ENCODE measurements at regions not wholly inside any gene's neighbourhood (a gene's known extent, or its start where the extent isn't known, plus 50 kb on each side); places are given as distances from the start of the nearest gene placed in this dataset.

DNA sequence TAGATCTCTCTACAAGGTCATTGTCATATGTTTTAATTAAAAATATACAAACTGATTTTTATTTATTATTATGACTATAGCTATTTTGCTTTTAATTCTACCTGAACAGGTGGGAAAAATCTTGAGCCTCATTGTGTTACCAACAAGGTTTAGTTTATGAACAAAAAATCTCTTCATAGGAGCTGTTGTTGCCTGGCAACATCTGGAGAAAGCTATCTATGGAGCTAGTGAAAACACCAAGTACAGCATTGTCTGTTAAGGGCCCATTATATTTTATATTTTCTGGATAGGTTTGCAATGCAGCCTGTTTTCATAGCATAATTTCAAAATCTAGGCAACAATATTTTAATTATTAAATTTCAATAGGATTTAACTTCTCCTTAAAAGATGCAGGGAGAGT lies 383.0 kb upstream of the TMEFF2 start:
- H3K4me1 ChIP-seq (ENCODE audit: control insufficient read depth in 2 of 2, insufficient read depth in 2 of 2, low read length in 2 of 2): no peaks in the 10 kb centered on the region
- H3K27me3 ChIP-seq (replicated peaks in 1 of 4; ENCODE audit: control extremely low read depth in 1 of 4, control insufficient read depth in 3 of 4, insufficient read depth in 4 of 4, low read length in 3 of 4): no peaks in the 10 kb centered on the region
- Mint-ChIP-seq H3K4me3 (no peak overlapping the region), H3K4me1 (no peaks in the 10 kb centered on the region), H3K27me3 (no peaks in the 10 kb centered on the region), H3K9me3 (ENCODE audit: insufficient read depth) (no peaks in the 10 kb centered on the region), H3K27ac (no peak overlapping the region)
- CTCF ChIA-PET: no interaction called here
- no peaks in the 10 kb centered on the region for H3K79me2 ChIP-seq (ENCODE audit: control insufficient read depth, insufficient read depth, low read length)
- no peak overlapping the region for H2AFZ ChIP-seq (ENCODE audit: insufficient read depth, low read depth, low read length, poor library complexity, severe bottlenecking)
- POLR2A ChIA-PET: no interaction called here
- H3K27ac ChIP-seq (ENCODE audit: low read length in 2 of 2): no peak overlapping the region
- intact Hi-C loops (cut with micrococcal nuclease): no loop called here
- no peak for ATAC-seq (ENCODE audit: low read depth)
- DNase-seq: no peak
- H3K9ac ChIP-seq (ENCODE audit: low read length): no peak overlapping the region
- TF ChIP-seq EZH2 (IDR thresholded peaks at IDR 0.05; ENCODE audit: borderline replicate concordance, insufficient read depth, low read depth, low read length, poor library complexity, severe bottlenecking): no peak
- TF ChIP-seq, protein P1, sequence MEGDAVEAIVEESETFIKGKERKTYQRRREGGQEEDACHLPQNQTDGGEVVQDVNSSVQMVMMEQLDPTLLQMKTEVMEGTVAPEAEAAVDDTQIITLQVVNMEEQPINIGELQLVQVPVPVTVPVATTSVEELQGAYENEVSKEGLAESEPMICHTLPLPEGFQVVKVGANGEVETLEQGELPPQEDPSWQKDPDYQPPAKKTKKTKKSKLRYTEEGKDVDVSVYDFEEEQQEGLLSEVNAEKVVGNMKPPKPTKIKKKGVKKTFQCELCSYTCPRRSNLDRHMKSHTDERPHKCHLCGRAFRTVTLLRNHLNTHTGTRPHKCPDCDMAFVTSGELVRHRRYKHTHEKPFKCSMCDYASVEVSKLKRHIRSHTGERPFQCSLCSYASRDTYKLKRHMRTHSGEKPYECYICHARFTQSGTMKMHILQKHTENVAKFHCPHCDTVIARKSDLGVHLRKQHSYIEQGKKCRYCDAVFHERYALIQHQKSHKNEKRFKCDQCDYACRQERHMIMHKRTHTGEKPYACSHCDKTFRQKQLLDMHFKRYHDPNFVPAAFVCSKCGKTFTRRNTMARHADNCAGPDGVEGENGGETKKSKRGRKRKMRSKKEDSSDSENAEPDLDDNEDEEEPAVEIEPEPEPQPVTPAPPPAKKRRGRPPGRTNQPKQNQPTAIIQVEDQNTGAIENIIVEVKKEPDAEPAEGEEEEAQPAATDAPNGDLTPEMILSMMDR (IDR thresholded peaks at IDR 0.05): no peak
- H4K20me1 ChIP-seq (ENCODE audit: control insufficient read depth, insufficient read depth, low read length, poor library complexity, severe bottlenecking): no peaks in the 10 kb centered on the region
- H3K9me3 ChIP-seq (ENCODE audit: control extremely low read depth in 1 of 3, control insufficient read depth in 2 of 3, insufficient read depth in 1 of 3, low read length in 2 of 3): no peaks in the 10 kb centered on the region
- no peak overlapping the region for H3K4me2 ChIP-seq (replicated peaks; ENCODE audit: low read depth, low read length, poor library complexity, severe bottlenecking)
- H3K4me3 ChIP-seq (ENCODE audit: control extremely low read depth in 1 of 5, extremely low read depth in 1 of 5, insufficient read depth in 1 of 5, low read depth in 2 of 5, low read length in 4 of 5): no peak overlapping the region
- no peaks in the 10 kb centered on the region for H3K36me3 ChIP-seq (replicated peaks in 1 of 2; ENCODE audit: control extremely low read depth in 1 of 2, control insufficient read depth in 1 of 2, extremely low read depth in 1 of 2, insufficient read depth in 2 of 2, low read length in 1 of 2)

DNA sequence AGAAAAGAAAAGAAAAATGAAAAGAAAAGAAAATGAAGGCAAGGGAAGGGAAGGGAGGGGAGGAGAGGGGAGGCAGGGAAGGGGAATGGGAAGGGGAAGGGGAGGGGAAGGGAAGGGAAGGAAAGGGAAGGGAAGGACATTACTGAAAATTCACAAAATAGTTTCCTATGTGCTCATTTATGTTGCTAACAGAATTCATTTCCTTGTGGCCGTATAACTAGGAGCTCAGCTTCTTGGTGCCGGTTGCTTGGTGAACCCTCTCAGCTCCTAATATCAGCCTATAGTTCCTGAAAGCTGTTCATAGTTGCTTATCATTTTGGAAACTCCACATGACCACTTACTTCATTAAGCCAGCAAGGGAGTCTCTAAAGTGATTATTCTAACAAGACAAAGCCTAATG lies 379.8 kb upstream of the TMEFF2 start:
- no peaks in the 10 kb centered on the region for H3K79me2 ChIP-seq (ENCODE audit: control insufficient read depth, insufficient read depth, low read length)
- CTCF ChIA-PET: no interaction called here
- H3K4me3 Mint-ChIP-seq: no peak overlapping the region

More for the DNA sequence above, 379.8 kb upstream of the TMEFF2 start:
- Histone ChIP-seq H3K27ac (ENCODE audit: low read length in 2 of 2) (no peak overlapping the region), H3K36me3 (replicated peaks in 1 of 2; ENCODE audit: control extremely low read depth in 1 of 2, control insufficient read depth in 1 of 2, extremely low read depth in 1 of 2, insufficient read depth in 2 of 2, low read length in 1 of 2) (no peaks in the 10 kb centered on the region), H3K27me3 (replicated peaks in 1 of 4; ENCODE audit: control extremely low read depth in 1 of 4, control insufficient read depth in 3 of 4, insufficient read depth in 4 of 4, low read length in 3 of 4) (no peaks in the 10 kb centered on the region), H2AFZ (ENCODE audit: insufficient read depth, low read depth, low read length, poor library complexity, severe bottlenecking) (no peak overlapping the region), H3K4me1 (ENCODE audit: control insufficient read depth in 2 of 2, insufficient read depth in 2 of 2, low read length in 2 of 2) (no peaks in the 10 kb centered on the region), H4K20me1 (ENCODE audit: control insufficient read depth, insufficient read depth, low read length, poor library complexity, severe bottlenecking) (no peaks in the 10 kb centered on the region), H3K4me3 (ENCODE audit: control extremely low read depth in 1 of 5, extremely low read depth in 1 of 5, insufficient read depth in 1 of 5, low read depth in 2 of 5, low read length in 4 of 5) (no peak overlapping the region), H3K9ac (ENCODE audit: low read length) (no peak overlapping the region), H3K9me3 (ENCODE audit: control extremely low read depth in 1 of 3, control insufficient read depth in 2 of 3, insufficient read depth in 1 of 3, low read length in 2 of 3) (no peaks in the 10 kb centered on the region), H3K4me2 (replicated peaks; ENCODE audit: low read depth, low read length, poor library complexity, severe bottlenecking) (no peak overlapping the region)
- H3K4me1 Mint-ChIP-seq: no peaks in the 10 kb centered on the region
- no peak overlapping the region for H3K27ac Mint-ChIP-seq
- intact Hi-C loops (cut with micrococcal nuclease): no loop called here
- no peak for ATAC-seq (ENCODE audit: low read depth)
- no peaks in the 10 kb centered on the region for H3K27me3 Mint-ChIP-seq
- no peaks in the 10 kb centered on the region for H3K9me3 Mint-ChIP-seq (ENCODE audit: insufficient read depth)
- POLR2A ChIA-PET: no interaction called here
- TF ChIP-seq, protein P1 (IDR thresholded peaks at IDR 0.05): no peak
- TF ChIP-seq EZH2 (IDR thresholded peaks at IDR 0.05; ENCODE audit: borderline replicate concordance, insufficient read depth, low read depth, low read length, poor library complexity, severe bottlenecking): no peak
- 100% methylated on average over 2 of the region's 2 CpGs for WGBS (ENCODE audit: insufficient coverage)
- no peak for DNase-seq

All from B cell (primary cell).